Ascending aorta (tissue), 2 donors: ENCODE measurements at regions not wholly inside any gene's neighbourhood (a gene's known extent, or its start where the extent isn't known, plus 50 kb on each side); places are given as distances from the start of the nearest gene placed in this dataset.

ENCODE experiments used
- DNase-seq, 2 donors: peaks; one replicate each; pipeline ENCODE4 v3.0.0-alpha.2; 2019; ENCODE audit warnings: low spot score in 2 of 2
- H3K27ac ChIP-seq, 2 donors: fragments of 200-600 bp; sonication (generic); one replicate each; pipeline ENCODE4 v1.5.1; 2016 to 2017; ENCODE audit warnings: mild to moderate bottlenecking in 1 of 2
- H3K27me3 ChIP-seq: fragments of 200-600 bp; sonication (generic); one replicate; pipeline ENCODE4 v1.5.1; 2017
- H3K36me3 ChIP-seq, 2 donors: fragments of 200-600 bp; sonication (generic); one replicate each; pipeline ENCODE4 v1.5.1; 2016
- H3K4me1 ChIP-seq, 2 donors: fragments of 200-600 bp; sonication (generic); one replicate each; pipeline ENCODE4 v1.5.1; 2016 to 2017; ENCODE audit warnings: mild to moderate bottlenecking in 1 of 2
- H3K4me3 ChIP-seq, 2 donors: fragments of 200-600 bp; sonication (generic); one replicate each; pipeline ENCODE4 v1.5.1; 2016 to 2017; ENCODE audit warnings: mild to moderate bottlenecking in 1 of 2
- H3K9me3 ChIP-seq, 2 donors: fragments of 200-600 bp; sonication (generic); one replicate each; pipeline ENCODE4 v1.5.1; 2016
- intact Hi-C: fragments of 100-400 bp; cut with DNase I; formaldehyde crosslinking; loops from one replicate; pipeline ENCODE4 v1.15.1; 2023
- TF ChIP-seq, protein P1 (sequence below), 3 experiments: fragments of 200-600 bp in 2 of 3; fragments of 450-650 bp in 1 of 3; sonication (generic) in 2 of 3; IDR thresholded peaks; one replicate each; pipeline ENCODE4 v1.5.1; 2016 to 2019; ENCODE audit warnings: antibody characterized with exemption in 3 of 3, mild to moderate bottlenecking in 1 of 3, moderate library complexity in 1 of 3

DNA sequence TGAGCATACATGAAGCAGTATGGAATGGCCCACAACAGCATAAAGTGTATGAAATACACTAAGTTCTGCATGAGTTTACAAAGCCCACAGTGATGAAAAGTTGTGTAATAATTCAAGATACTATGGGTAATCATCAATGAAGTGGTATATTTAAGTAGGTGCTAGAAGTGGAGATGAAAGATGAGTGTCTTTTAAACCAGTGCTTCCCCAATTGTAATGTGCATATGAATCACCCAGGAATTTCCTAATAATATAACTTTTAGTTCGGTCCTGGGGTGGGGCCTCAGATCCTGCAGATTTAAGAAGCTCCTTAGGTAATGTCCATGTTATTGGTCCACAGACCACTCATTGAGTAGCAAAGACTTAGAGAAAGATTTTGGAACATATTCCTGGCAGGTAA, 184.9 kb downstream of the DUSP10 start:
- TF ChIP-seq, protein P1, sequence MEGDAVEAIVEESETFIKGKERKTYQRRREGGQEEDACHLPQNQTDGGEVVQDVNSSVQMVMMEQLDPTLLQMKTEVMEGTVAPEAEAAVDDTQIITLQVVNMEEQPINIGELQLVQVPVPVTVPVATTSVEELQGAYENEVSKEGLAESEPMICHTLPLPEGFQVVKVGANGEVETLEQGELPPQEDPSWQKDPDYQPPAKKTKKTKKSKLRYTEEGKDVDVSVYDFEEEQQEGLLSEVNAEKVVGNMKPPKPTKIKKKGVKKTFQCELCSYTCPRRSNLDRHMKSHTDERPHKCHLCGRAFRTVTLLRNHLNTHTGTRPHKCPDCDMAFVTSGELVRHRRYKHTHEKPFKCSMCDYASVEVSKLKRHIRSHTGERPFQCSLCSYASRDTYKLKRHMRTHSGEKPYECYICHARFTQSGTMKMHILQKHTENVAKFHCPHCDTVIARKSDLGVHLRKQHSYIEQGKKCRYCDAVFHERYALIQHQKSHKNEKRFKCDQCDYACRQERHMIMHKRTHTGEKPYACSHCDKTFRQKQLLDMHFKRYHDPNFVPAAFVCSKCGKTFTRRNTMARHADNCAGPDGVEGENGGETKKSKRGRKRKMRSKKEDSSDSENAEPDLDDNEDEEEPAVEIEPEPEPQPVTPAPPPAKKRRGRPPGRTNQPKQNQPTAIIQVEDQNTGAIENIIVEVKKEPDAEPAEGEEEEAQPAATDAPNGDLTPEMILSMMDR (IDR thresholded peaks at IDR 0.05): no peak
- DNase-seq: no peak
- intact Hi-C loops: no loop called here
- Histone ChIP-seq H3K4me3 (no peak overlapping the region), H3K4me1 (no peaks in the 10 kb centered on the region), H3K9me3 (no peaks in the 10 kb centered on the region), H3K27me3 (no peaks in the 10 kb centered on the region), H3K27ac (no peak overlapping the region), H3K36me3 (no peaks in the 10 kb centered on the region)

GRCh38 chr1:221558396-221558795, 183.5 kb downstream of the DUSP10 start:
- TF ChIP-seq, protein P1 (IDR thresholded peaks at IDR 0.05): no peak
- H3K4me1 ChIP-seq: no peaks in the 10 kb centered on the region
- H3K4me3 ChIP-seq: no peak overlapping the region
- intact Hi-C loops: no loop called here
- H3K36me3 ChIP-seq: no peaks in the 10 kb centered on the region
- H3K27me3 ChIP-seq: no peaks in the 10 kb centered on the region
- no peak for DNase-seq
- no peak overlapping the region for H3K27ac ChIP-seq
- no peaks in the 10 kb centered on the region for H3K9me3 ChIP-seq

- Histone ChIP-seq H3K4me3 (no peak overlapping the region), H3K27me3 (no peaks in the 10 kb centered on the region), H3K9me3 (no peaks in the 10 kb centered on the region), H3K36me3 (no peaks in the 10 kb centered on the region), H3K4me1 (no peaks in the 10 kb centered on the region), H3K27ac (no peak overlapping the region)
- no peak for DNase-seq
- TF ChIP-seq, protein P1 (IDR thresholded peaks at IDR 0.05): no peak
- intact Hi-C loops: no loop called here
Observed at GRCh38 chr1:221559911-221560310, 182.0 kb downstream of the DUSP10 start.

- Histone ChIP-seq H3K36me3 (no peaks in the 10 kb centered on the region), H3K9me3 (no peaks in the 10 kb centered on the region), H3K27ac (no peak overlapping the region), H3K27me3 (no peaks in the 10 kb centered on the region), H3K4me3 (no peak overlapping the region), H3K4me1 (no peaks in the 10 kb centered on the region)
- TF ChIP-seq, protein P1 (IDR thresholded peaks at IDR 0.05): no peak
- no peak for DNase-seq
- intact Hi-C loops: no loop called here
Observed at GRCh38 chr1:221562542-221563475, 179.1 kb downstream of the DUSP10 start.

GRCh38 chr1:221563476-221563921, 178.4 kb downstream of the DUSP10 start:
- intact Hi-C loops: no loop called here
- H3K27me3 ChIP-seq: no peaks in the 10 kb centered on the region
- H3K4me1 ChIP-seq: no peaks in the 10 kb centered on the region
- no peaks in the 10 kb centered on the region for H3K36me3 ChIP-seq
- no peaks in the 10 kb centered on the region for H3K9me3 ChIP-seq
- no peak overlapping the region for H3K4me3 ChIP-seq
- DNase-seq: no peak
- H3K27ac ChIP-seq: no peak overlapping the region
- TF ChIP-seq, protein P1 (IDR thresholded peaks at IDR 0.05): no peak
